Esophagus muscularis mucosa (tissue), 3 donors: ENCODE measurements at regions not wholly inside any gene's neighbourhood (a gene's known extent, or its start where the extent isn't known, plus 50 kb on each side); places are given as distances from the start of the nearest gene placed in this dataset.

Source experiments
- CTCF ChIP-seq, 3 experiments: fragments of 200-600 bp in 2 of 3; fragments of 450-650 bp in 1 of 3; sonication (generic) in 2 of 3; IDR thresholded peaks; one replicate each; pipeline ENCODE4 v1.5.1; 2017 to 2019; ENCODE audit warnings: antibody characterized with exemption in 3 of 3, mild to moderate bottlenecking in 2 of 3, moderate library complexity in 1 of 3
- POLR2A ChIP-seq: fragments of 450-650 bp; IDR thresholded peaks from one replicate; pipeline ENCODE4 v1.6.1; 2017; ENCODE audit warnings: antibody characterized with exemption, moderate library complexity, mild to moderate bottlenecking, low read depth

- TF ChIP-seq CTCF (IDR thresholded peaks at IDR 0.05) (no peak), POLR2A (no peak)
These were observed 91.5 kb downstream of the PJA1 start for GRCh38 chrX:69073721-69074120.
